ENCODE measurements at regions not wholly inside any gene's neighbourhood (a gene's known extent, or its start where the extent isn't known, plus 50 kb on each side); places are given as distances from the start of the nearest gene placed in this dataset.

GRCh38 chr10:59585046-59585700 lies 124.5 kb downstream of the SLC16A9 start:
- TF ChIP-seq REST (IDR thresholded peaks at IDR 0.05; ENCODE audit: insufficient read depth in 1 of 2, low read depth in 2 of 2, low read length in 1 of 2) (no peak), CTCF (IDR thresholded peaks at IDR 0.05) (no peak), POLR2AphosphoS5 (IDR thresholded peaks at IDR 0.05; ENCODE audit: low read depth, low read length) (no peak), SIN3A (IDR thresholded peaks at IDR 0.05; ENCODE audit: borderline replicate concordance, insufficient read depth, low read depth, low read length) (no peak)

Data from Panc1 (cell line).